B cell (primary cell): ENCODE measurements at regions not wholly inside any gene's neighbourhood (a gene's known extent, or its start where the extent isn't known, plus 50 kb on each side); places are given as distances from the start of the nearest gene placed in this dataset.

ENCODE experiments used
- ATAC-seq: fragments of 200-7000 bp; cut with Tn5 transposase; one replicate; pipeline ENCODE4 v1.10.0; 2021; ENCODE audit warnings: low read depth, mild to moderate bottlenecking, moderate number of reproducible peaks, moderate library complexity
- CTCF ChIA-PET: fragments of 350-600 bp; sonication (Branson Sonifier 250); formaldehyde crosslinking; loops from one replicate; lab custom pipeline; 2021; ENCODE audit warnings: antibody characterized with exemption, inconsistent platforms; lab: Charles Lee
- POLR2A ChIA-PET: fragments of 350-600 bp; sonication (Branson Sonifier 250); formaldehyde crosslinking; loops from one replicate; lab custom pipeline; 2021; ENCODE audit warnings: antibody characterized with exemption; lab: Charles Lee
- DNase-seq: peaks from one replicate; pipeline ENCODE4 v3.0.0; 2013
- H2AFZ ChIP-seq: 2 replicates; pipeline ENCODE4 v1.6.1; 2012; ENCODE audit warnings: mild to moderate bottlenecking, low read depth, low read length; ENCODE audit not compliant: insufficient read depth, poor library complexity, severe bottlenecking
- H3K27ac ChIP-seq, 2 donors: 1 replicate in 1 of 2; 2 replicates in 1 of 2; pipeline ENCODE4 v1.5.1; 2012 to 2013; ENCODE audit warnings: low read length in 2 of 2, mild to moderate bottlenecking in 2 of 2, moderate library complexity in 1 of 2
- H3K27me3 ChIP-seq, 4 experiments: fragments of 200-600 bp in 1 of 4; sonication (generic) in 1 of 4; replicated peaks in 1 of 4; 1 replicate in 2 of 4; 2 replicates in 2 of 4; pipeline versions ENCODE4 v1.6.1 to v1.7.0; 2013 to 2016; ENCODE audit warnings: low read length in 3 of 4, mild to moderate bottlenecking in 2 of 4, mixed read lengths in 1 of 4, moderate library complexity in 1 of 4; ENCODE audit not compliant: insufficient read depth in 4 of 4, control insufficient read depth in 3 of 4; ENCODE audit errors: control extremely low read depth in 1 of 4
- H3K36me3 ChIP-seq, 2 experiments: replicated peaks in 1 of 2; 1 replicate in 1 of 2; 2 replicates in 1 of 2; pipeline versions ENCODE4 v1.6.1 to v1.7.1; 2013; ENCODE audit warnings: low read length in 1 of 2; ENCODE audit not compliant: insufficient read depth in 2 of 2, control insufficient read depth in 1 of 2; ENCODE audit errors: control extremely low read depth in 1 of 2, extremely low read depth in 1 of 2
- H3K4me1 ChIP-seq, 2 donors: fragments of 200-600 bp in 1 of 2; sonication (generic) in 1 of 2; 1 replicate in 1 of 2; 2 replicates in 1 of 2; pipeline versions ENCODE4 v1.5.1 to v1.6.1; 2013 to 2017; ENCODE audit warnings: low read length in 2 of 2; ENCODE audit not compliant: control insufficient read depth in 2 of 2, insufficient read depth in 2 of 2
- H3K4me2 ChIP-seq: replicated peaks from 2 replicates; pipeline ENCODE3; 2012; ENCODE audit warnings: mild to moderate bottlenecking, low read depth, low read length; ENCODE audit not compliant: poor library complexity, severe bottlenecking
- H3K4me3 ChIP-seq, 5 experiments: fragments of 200-600 bp in 1 of 5; sonication (generic) in 1 of 5; 1 replicate in 3 of 5; 2 replicates in 2 of 5; pipeline versions ENCODE4 v1.5.1 to v1.7.0; 2011 to 2016; ENCODE audit warnings: low read length in 4 of 5, mild to moderate bottlenecking in 4 of 5, low read depth in 2 of 5, control low read depth in 1 of 5, moderate library complexity in 1 of 5; ENCODE audit not compliant: insufficient read depth in 1 of 5; ENCODE audit errors: control extremely low read depth in 1 of 5, extremely low read depth in 1 of 5
- H3K79me2 ChIP-seq: fragments of 200-600 bp; sonication (generic); one replicate; pipeline ENCODE4 v1.6.0; 2016; ENCODE audit warnings: low read length; ENCODE audit not compliant: control insufficient read depth, insufficient read depth
- H3K9ac ChIP-seq: fragments of 200-600 bp; sonication (generic); 2 replicates; pipeline ENCODE4 v1.6.1; 2017; ENCODE audit warnings: mild to moderate bottlenecking, low read length, moderate library complexity
- H3K9me3 ChIP-seq, 3 donors: one replicate each; pipeline versions ENCODE4 v1.6.1 to v1.7.1; 2013; ENCODE audit warnings: low read length in 2 of 3; ENCODE audit not compliant: control insufficient read depth in 2 of 3, insufficient read depth in 1 of 3; ENCODE audit errors: control extremely low read depth in 1 of 3
- H4K20me1 ChIP-seq: 2 replicates; pipeline ENCODE4 v1.6.0; 2012; ENCODE audit warnings: mild to moderate bottlenecking, low read length; ENCODE audit not compliant: insufficient read depth, control insufficient read depth, poor library complexity, severe bottlenecking
- H3K27ac Mint-ChIP-seq: one replicate; pipeline ENCODE4 v1.8.0; 2021; ENCODE audit warnings: mixed read lengths
- H3K27me3 Mint-ChIP-seq: one replicate; pipeline ENCODE4 v1.8.0; 2021; ENCODE audit warnings: mixed read lengths
- H3K4me1 Mint-ChIP-seq: one replicate; pipeline ENCODE4 v1.8.0; 2021; ENCODE audit warnings: mixed read lengths
- H3K4me3 Mint-ChIP-seq: one replicate; pipeline ENCODE4 v1.8.0; 2021; ENCODE audit warnings: mixed read lengths
- H3K9me3 Mint-ChIP-seq: one replicate; pipeline ENCODE4 v1.8.0; 2022; ENCODE audit warnings: mixed read lengths; ENCODE audit not compliant: insufficient read depth
- EZH2 ChIP-seq: IDR thresholded peaks from 2 replicates; pipeline ENCODE4 v1.6.1; 2012; ENCODE audit warnings: borderline replicate concordance, low read depth, mild to moderate bottlenecking, moderate library complexity, low read length; ENCODE audit not compliant: insufficient read depth, poor library complexity, severe bottlenecking
- WGBS: methylation state at CpG from one replicate; pipeline ENCODE4 v1.1.5; 2013; ENCODE audit warnings: missing lambda C conversion rate; ENCODE audit not compliant: insufficient coverage; 5-methylcytosine and 5-hydroxymethylcytosine counted together
- intact Hi-C: fragments of 100-400 bp; cut with micrococcal nuclease; formaldehyde crosslinking; loops from one replicate; pipeline ENCODE4 v1.10.0; 2022
- TF ChIP-seq, protein P1 (sequence below): fragments of 200-600 bp; IDR thresholded peaks from one replicate; pipeline ENCODE4 v1.8.0; 2022; ENCODE audit warnings: antibody characterized with exemption, mild to moderate bottlenecking

DNA sequence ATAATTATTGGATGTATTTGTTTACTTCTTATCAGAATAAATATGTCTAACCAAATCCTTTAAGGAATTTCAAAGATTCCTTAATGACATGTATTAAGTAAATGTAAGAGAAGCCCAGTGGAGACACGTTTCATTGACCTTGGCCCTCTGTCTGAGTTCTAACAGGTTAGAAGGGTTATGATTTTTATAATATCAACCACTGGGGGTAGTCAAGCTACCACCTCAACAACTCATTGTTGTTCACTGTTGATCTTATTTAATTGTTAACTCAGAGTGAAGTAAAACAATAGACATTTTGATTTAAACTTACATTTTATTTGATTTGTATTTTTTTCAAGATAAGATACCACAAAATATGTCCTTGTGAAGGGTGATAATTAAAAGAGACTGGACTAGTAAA lies 499.2 kb upstream of the COX7C start:
- H3K27ac Mint-ChIP-seq = no peak overlapping the region
- peaks cover 4% of the 10 kb centered on the region for H3K9me3 Mint-ChIP-seq
- H3K9me3 ChIP-seq = no peaks in the 10 kb centered on the region
- no peaks in the 10 kb centered on the region for H3K4me1 ChIP-seq
- ChIA-PET POLR2A (no interaction called here), CTCF (no interaction called here)
- H3K4me3 ChIP-seq = no peak overlapping the region
- H3K27ac ChIP-seq = no peak overlapping the region
- H3K4me1 Mint-ChIP-seq = no peaks in the 10 kb centered on the region
- WGBS = no CpG with 5 or more reads among the region's 1 CpG
- no peak overlapping the region for H2AFZ ChIP-seq
- H3K27me3 Mint-ChIP-seq = no peaks in the 10 kb centered on the region
- H4K20me1 ChIP-seq = no peaks in the 10 kb centered on the region
- no peak overlapping the region for H3K4me3 Mint-ChIP-seq
- H3K27me3 ChIP-seq = no peaks in the 10 kb centered on the region
- no peak overlapping the region for H3K4me2 ChIP-seq
- no peak for ATAC-seq
- TF ChIP-seq, protein P1, sequence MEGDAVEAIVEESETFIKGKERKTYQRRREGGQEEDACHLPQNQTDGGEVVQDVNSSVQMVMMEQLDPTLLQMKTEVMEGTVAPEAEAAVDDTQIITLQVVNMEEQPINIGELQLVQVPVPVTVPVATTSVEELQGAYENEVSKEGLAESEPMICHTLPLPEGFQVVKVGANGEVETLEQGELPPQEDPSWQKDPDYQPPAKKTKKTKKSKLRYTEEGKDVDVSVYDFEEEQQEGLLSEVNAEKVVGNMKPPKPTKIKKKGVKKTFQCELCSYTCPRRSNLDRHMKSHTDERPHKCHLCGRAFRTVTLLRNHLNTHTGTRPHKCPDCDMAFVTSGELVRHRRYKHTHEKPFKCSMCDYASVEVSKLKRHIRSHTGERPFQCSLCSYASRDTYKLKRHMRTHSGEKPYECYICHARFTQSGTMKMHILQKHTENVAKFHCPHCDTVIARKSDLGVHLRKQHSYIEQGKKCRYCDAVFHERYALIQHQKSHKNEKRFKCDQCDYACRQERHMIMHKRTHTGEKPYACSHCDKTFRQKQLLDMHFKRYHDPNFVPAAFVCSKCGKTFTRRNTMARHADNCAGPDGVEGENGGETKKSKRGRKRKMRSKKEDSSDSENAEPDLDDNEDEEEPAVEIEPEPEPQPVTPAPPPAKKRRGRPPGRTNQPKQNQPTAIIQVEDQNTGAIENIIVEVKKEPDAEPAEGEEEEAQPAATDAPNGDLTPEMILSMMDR = no peak
- no peak for TF ChIP-seq EZH2
- no peak for DNase-seq
- no peak overlapping the region for H3K9ac ChIP-seq
- no peaks in the 10 kb centered on the region for H3K79me2 ChIP-seq
- intact Hi-C loops = no loop called here
- no peaks in the 10 kb centered on the region for H3K36me3 ChIP-seq

GRCh38 chr5:86124333-86124732 lies 493.4 kb upstream of the COX7C start:
- no peak overlapping the region for H3K27ac Mint-ChIP-seq
- no peaks in the 10 kb centered on the region for H3K9me3 ChIP-seq
- H3K27me3 ChIP-seq = no peaks in the 10 kb centered on the region
- H3K27me3 Mint-ChIP-seq = no peaks in the 10 kb centered on the region
- no peak for DNase-seq
- ATAC-seq = no peak
- no peak for TF ChIP-seq EZH2
- H3K4me1 Mint-ChIP-seq = no peaks in the 10 kb centered on the region
- H3K9me3 Mint-ChIP-seq = peaks cover 4% of the 10 kb centered on the region
- no peaks in the 10 kb centered on the region for H4K20me1 ChIP-seq
- intact Hi-C loops = no loop called here
- H2AFZ ChIP-seq = no peak overlapping the region
- no peak overlapping the region for H3K4me2 ChIP-seq
- POLR2A ChIA-PET = no interaction called here
- 71% methylated on average over 1 of the region's 3 CpGs for WGBS
- H3K4me3 ChIP-seq = no peak overlapping the region
- no peak overlapping the region for H3K4me3 Mint-ChIP-seq
- CTCF ChIA-PET = no interaction called here
- H3K9ac ChIP-seq = no peak overlapping the region
- H3K79me2 ChIP-seq = no peaks in the 10 kb centered on the region
- H3K36me3 ChIP-seq = no peaks in the 10 kb centered on the region
- no peak overlapping the region for H3K27ac ChIP-seq
- no peaks in the 10 kb centered on the region for H3K4me1 ChIP-seq
